ENCODE measurements at regions not wholly inside any gene's neighbourhood (a gene's known extent, or its start where the extent isn't known, plus 50 kb on each side); places are given as distances from the start of the nearest gene placed in this dataset.

- Histone ChIP-seq H3K27ac (no peak overlapping the region), H3K4me3 (no peak overlapping the region), H3K27me3 (no peaks in the 10 kb centered on the region), H3K36me3 (no peaks in the 10 kb centered on the region), H3K4me1 (no peaks in the 10 kb centered on the region), H3K9me3 (no peaks in the 10 kb centered on the region)
- TF ChIP-seq POLR2A (IDR thresholded peaks at IDR 0.05) (no peak), EP300 (IDR thresholded peaks at IDR 0.05) (no peak), POLR2AphosphoS5 (IDR thresholded peaks at IDR 0.05) (no peak), CTCF (IDR thresholded peaks at IDR 0.05) (no peak)
- intact Hi-C loops (cut with DNase I): no loop called here
- no peak for DNase-seq
- WGBS, 2 donors: 80 to 82% methylated on average over 2 of the region's 2 CpGs
Measured at GRCh38 chr5:85148701-85149100, 764.0 kb upstream of the EDIL3 start.

DNA sequence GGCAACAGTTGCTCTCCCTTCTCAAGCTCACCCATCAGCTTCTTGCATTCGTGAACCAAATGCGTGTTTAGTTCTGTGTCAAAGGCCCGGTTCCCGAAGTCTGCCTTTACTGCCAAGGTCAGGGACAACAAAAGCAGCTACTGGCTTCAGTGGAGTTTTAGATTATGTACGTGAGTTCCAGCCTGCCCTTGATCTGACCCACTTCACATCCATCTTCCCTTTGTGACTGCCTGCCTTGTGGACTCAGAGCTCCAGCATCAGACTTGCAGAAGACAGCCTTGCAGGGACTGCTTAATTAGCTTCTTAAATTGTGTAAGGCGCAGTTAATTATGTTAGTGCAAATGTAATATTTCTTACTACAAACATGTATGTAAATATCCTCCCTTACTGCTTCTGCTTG is 774.7 kb upstream of the EDIL3 start:
- Histone ChIP-seq H3K4me1 (no peaks in the 10 kb centered on the region), H3K9me3 (no peaks in the 10 kb centered on the region), H3K27ac (no peak overlapping the region), H3K27me3 (no peaks in the 10 kb centered on the region), H3K36me3 (no peaks in the 10 kb centered on the region), H3K4me3 (no peak overlapping the region)
- intact Hi-C loops (cut with DNase I): no loop called here
- 69 to 77% methylated on average over 6 of the region's 6 CpGs for WGBS, 2 donors
- TF ChIP-seq POLR2AphosphoS5 (IDR thresholded peaks at IDR 0.05) (no peak), EP300 (IDR thresholded peaks at IDR 0.05) (no peak), CTCF (IDR thresholded peaks at IDR 0.05) (no peak), POLR2A (IDR thresholded peaks at IDR 0.05) (no peak)
- DNase-seq: no peak

DNA sequence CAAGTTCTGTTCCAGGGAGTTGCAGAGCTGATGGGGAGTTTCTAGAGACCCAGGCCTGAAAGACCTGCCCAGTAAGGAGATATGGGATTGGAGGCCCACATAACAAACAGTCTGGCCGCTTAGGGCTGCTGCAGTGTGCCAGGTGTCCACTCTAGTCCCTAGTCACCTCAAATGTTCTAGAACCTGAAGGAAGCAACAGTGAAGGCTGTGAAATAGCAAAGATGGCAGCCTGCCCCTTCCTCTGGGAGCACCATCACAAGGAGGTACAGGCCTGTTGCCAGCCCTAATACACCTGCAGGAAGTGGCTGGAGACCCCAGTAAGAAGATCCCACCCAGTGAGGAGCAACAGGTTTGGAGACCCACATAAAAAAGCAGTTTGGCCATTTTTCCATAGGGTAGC is 783.8 kb upstream of the EDIL3 start:
- H3K4me1 ChIP-seq: no peaks in the 10 kb centered on the region
- DNase-seq: no peak
- no peak overlapping the region for H3K27ac ChIP-seq
- intact Hi-C loops (cut with DNase I): no loop called here
- H3K9me3 ChIP-seq: no peaks in the 10 kb centered on the region
- no peaks in the 10 kb centered on the region for H3K36me3 ChIP-seq
- H3K4me3 ChIP-seq: no peak overlapping the region
- no peaks in the 10 kb centered on the region for H3K27me3 ChIP-seq
- no peak for TF ChIP-seq POLR2AphosphoS5 (IDR thresholded peaks at IDR 0.05)
- no peak for TF ChIP-seq EP300 (IDR thresholded peaks at IDR 0.05)
- no peak for TF ChIP-seq POLR2A (IDR thresholded peaks at IDR 0.05)
- TF ChIP-seq CTCF (IDR thresholded peaks at IDR 0.05): no peak
- WGBS, 2 donors: 43 to 59% methylated on average over 1 of the region's 1 CpG

DNA sequence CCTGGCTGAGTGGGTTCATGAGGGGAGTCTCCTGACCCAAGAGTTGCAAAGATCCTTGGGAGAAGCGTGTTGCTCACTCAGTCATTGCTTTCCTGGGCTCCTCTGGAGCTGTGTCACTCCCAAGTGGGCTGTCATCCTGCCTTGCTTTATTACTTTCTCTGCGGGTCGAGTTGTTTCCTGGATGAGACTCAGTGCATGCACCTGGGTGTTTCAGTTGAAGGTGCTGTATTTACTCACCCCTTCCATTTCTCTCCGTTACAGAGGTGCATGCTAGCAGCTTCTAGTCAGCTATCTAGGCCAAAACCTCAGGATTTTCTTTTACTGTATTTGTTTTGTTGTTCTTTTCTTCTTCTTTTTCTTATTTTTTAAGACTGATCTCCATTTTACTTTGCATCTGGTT is 785.5 kb upstream of the EDIL3 start:
- WGBS, 2 donors: 34 to 64% methylated on average over 4 of the region's 4 CpGs
- H3K9me3 ChIP-seq: no peaks in the 10 kb centered on the region
- no peaks in the 10 kb centered on the region for H3K4me1 ChIP-seq
- no peak overlapping the region for H3K27ac ChIP-seq
- H3K36me3 ChIP-seq: no peaks in the 10 kb centered on the region
- TF ChIP-seq POLR2A (IDR thresholded peaks at IDR 0.05): no peak
- TF ChIP-seq EP300 (IDR thresholded peaks at IDR 0.05): no peak
- no peak for TF ChIP-seq POLR2AphosphoS5 (IDR thresholded peaks at IDR 0.05)
- TF ChIP-seq CTCF (IDR thresholded peaks at IDR 0.05): no peak
- H3K4me3 ChIP-seq: no peak overlapping the region
- no peaks in the 10 kb centered on the region for H3K27me3 ChIP-seq
- DNase-seq: no peak
- intact Hi-C loops (cut with DNase I): no loop called here

DNA sequence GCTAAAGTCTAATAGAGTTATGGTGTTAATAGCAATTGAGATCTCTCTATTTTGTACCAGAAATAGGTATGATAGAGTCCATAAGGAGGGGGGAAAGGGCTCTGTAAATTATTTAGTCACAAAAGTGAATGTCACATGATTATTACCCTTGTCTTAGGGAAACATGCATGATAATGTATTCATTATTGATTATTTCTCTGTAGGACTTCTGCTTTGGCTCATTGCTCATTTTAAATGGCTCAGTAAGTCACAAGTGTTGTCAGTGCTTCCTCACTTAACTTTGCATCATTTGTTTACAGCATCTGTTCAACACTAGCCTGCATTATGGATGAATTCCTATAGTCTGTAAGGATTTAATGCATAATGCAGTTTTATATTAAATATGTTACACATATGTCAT is 788.8 kb upstream of the EDIL3 start:
- intact Hi-C loops (cut with DNase I): no loop called here
- Histone ChIP-seq H3K4me1 (no peaks in the 10 kb centered on the region), H3K36me3 (no peaks in the 10 kb centered on the region), H3K9me3 (no peaks in the 10 kb centered on the region), H3K4me3 (no peak overlapping the region), H3K27me3 (no peaks in the 10 kb centered on the region), H3K27ac (no peak overlapping the region)
- TF ChIP-seq CTCF (IDR thresholded peaks at IDR 0.05) (no peak), POLR2AphosphoS5 (IDR thresholded peaks at IDR 0.05) (no peak), EP300 (IDR thresholded peaks at IDR 0.05) (no peak), POLR2A (IDR thresholded peaks at IDR 0.05) (no peak)
- no peak for DNase-seq
